ENCODE measurements at regions not wholly inside any gene's neighbourhood (a gene's known extent, or its start where the extent isn't known, plus 50 kb on each side); places are given as distances from the start of the nearest gene placed in this dataset.

DNA sequence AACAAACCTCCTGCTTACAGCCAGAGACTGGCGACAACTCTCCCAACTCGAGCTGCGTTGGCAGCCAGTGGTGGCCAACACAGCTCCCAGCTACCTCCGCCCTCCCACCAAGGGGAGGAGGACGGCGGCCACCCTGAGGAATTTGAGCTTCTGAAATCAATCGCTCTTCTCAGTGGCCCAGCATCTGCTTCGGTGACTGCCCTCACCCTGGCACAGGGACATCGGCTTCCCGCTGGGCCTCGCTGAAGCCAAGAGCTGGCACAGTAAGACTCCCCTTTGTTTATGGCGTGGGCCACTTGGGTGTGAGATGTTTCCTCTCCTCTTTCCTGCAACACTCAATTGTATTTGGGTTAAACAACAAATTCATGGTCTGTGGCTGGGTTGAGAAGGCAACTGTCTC, 136.2 kb downstream of the ZBTB18 start:
- TF ChIP-seq, protein P1, sequence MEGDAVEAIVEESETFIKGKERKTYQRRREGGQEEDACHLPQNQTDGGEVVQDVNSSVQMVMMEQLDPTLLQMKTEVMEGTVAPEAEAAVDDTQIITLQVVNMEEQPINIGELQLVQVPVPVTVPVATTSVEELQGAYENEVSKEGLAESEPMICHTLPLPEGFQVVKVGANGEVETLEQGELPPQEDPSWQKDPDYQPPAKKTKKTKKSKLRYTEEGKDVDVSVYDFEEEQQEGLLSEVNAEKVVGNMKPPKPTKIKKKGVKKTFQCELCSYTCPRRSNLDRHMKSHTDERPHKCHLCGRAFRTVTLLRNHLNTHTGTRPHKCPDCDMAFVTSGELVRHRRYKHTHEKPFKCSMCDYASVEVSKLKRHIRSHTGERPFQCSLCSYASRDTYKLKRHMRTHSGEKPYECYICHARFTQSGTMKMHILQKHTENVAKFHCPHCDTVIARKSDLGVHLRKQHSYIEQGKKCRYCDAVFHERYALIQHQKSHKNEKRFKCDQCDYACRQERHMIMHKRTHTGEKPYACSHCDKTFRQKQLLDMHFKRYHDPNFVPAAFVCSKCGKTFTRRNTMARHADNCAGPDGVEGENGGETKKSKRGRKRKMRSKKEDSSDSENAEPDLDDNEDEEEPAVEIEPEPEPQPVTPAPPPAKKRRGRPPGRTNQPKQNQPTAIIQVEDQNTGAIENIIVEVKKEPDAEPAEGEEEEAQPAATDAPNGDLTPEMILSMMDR (IDR thresholded peaks at IDR 0.05): no peak
- no peak for TF ChIP-seq EZH2 (IDR thresholded peaks at IDR 0.05)
- no peak for TF ChIP-seq EZH2phosphoT487 (IDR thresholded peaks at IDR 0.05)

Data from neural progenitor cell (in vitro differentiated cells).